SIG-M5 (cell line): ENCODE measurements at regions not wholly inside any gene's neighbourhood (a gene's known extent, or its start where the extent isn't known, plus 50 kb on each side); places are given as distances from the start of the nearest gene placed in this dataset.

Experiments
- DNase-seq: peaks from one replicate; lab custom pipeline; 2025; lab: John Stamatoyannopoulos, UW

DNA sequence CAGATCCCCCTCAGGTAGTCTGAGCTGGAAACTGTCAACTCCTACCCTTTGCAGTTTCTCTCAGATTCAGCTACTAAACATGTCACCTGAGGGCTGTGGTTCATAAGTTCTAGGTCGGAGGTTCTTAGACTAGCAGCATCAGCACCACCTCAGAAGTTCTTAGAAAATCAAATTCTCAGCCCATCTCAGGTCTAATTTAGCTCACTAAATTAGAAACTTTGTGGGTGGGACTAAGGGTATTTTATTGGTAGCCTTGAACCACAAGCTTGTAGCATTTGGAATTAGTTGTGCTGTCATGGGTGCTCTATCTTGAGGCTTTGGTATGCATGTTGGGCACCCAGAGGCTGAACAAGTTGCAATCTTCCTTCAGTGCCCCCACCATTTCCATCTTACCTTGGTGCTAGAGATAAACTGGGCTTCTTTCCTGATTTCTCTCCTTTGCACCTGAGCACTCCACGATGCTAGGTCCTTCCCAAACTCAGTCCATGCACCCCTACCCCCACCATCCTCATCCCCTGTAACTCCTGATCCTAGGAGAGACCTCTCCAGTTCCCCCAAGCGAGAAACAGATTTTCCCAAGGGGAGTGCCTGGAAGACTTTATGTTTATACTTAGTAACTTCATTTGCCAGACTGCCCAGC lies 54.2 kb downstream of the S1PR1 start:
- no peak for DNase-seq

DNA sequence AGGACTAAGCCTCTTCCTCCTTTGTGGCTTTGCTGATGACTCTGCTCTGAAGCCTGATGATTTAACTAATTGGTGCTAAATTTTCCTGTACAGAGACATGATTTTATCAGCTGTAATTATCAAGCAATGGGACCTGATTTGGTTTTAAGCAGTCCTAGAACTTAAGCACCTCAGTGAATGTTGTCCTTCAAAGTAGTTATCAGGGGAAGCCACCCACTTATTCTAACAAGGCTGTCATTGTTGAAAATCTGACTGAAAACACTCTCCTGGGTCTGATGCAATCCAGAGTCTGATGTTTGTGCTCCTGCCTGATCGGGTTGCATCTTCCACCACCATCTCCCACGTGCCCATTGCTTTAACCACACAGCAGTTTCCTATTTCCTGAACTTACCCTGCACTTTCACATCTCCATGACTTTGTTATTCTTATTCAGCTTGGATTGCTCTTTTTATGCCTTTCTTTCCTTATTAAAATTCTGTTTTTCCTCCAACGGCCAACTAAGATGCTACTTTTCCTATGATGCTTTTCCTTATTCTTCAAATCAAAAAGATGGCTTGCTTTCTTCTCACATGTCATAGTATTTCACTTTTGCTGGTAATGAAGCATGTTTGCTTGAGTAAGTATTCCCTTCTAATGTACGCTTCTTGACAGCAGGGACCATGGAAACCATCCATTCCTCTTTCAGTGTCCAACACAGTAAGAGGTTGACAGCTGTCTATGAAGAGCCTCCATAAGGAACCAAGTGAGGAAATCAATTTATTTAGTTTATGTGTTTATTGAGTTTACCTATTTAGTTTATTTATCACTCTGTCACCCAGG lies 55.0 kb downstream of the S1PR1 start:
- DNase-seq, result peak; percentile 42

DNA sequence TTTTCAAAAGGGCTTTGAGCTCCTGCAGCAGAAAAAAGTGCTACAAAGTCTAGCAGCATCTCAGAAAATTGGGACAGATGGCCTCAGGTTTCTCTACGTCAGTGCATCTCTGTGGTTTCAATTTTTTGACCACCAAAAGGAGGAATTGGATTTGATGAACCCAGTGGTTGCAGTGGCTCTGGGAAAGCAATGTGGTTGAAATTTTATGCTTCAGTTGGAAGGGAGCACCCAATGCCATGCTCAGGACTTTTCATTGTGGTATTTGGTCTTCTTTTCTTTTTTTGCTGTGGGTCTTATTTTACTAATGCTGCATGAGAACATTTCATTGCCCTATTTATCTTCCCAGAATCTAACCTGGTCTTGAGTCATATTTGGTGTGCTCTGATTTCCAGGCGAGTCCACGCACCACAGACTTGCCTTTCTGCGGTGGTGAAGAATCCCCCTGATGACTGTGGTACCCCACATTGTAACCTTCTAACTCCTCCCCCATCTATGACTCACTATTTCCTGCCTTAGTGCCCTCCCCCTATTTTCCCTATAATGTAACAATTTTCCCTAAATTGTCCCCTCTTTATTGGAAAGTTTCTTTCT lies 56.7 kb downstream of the S1PR1 start:
- no peak for DNase-seq

DNA sequence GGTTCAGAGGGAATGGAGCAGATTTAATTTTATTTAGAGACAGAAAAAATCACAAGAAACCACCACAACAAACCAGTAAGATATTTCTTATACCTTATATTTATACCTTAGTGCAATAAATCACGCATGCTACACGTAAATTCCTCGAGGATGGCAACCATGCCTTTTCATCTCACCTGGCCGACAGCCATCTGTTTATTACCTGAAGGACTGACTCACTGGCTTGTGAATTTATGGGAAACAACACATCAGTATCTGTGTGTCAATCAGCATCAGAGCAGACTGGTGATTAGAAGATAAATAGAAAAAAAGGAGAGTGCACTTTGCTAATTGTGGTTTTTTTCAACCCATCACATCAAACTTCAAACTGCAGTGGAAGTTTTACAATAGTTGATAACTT lies 58.4 kb downstream of the S1PR1 start:
- DNase-seq, result no peak

DNA sequence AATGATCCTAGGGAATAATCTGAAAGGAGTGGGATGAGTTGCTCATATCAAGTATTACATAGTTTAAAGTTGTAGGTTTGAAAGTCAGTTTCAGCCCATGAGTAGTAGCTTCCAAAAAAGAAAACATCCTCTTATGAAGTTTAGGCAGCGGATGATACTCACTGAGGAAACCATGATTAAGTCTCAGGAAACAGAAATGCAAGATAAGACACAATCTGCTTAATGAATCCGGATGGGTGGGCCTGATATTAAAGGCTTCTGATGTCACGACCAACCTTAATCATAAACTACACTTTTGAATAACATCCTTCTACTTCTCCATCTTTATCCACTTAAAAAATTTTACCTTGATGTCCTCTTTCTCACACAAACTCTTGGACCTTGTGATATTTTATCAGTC lies 61.8 kb downstream of the S1PR1 start:
- no peak for DNase-seq

DNA sequence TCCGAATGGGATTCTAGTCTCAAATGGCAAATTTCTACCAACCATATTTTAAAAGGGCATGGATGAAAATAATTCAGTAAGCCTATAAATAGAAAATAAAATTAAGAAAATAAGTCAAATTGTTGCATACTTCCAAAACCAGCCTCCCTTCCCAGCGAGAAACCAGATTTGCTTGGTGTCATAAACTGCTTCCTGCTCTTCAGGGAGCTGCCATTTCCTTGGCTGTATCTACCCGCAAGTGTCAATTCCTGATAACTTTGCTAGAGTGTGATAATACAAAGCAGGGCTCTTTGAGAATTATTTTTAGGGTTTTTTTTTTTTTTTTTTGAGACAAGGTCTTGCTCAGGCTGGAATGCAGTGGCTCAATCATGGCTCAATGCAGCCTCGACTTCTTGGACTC lies 62.3 kb downstream of the S1PR1 start:
- no peak for DNase-seq

DNA sequence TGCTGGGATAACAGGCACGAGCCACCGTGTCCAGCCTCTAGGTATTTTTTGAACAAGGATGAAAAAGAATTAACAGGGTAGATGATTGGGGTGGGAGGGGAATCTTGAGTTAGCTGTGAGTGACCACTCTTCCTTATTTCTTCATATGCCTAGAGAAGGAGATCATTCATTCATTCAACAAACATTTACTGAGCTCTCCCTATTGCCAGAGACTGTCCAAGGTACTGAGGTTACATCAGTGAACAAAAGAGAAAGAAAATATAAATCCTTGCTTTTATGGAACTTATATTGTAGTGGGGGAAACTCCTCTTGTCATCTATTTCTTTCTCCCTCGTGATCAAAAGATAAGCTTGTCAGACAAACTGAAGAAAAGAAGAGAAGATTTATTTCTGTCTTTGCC lies 62.9 kb downstream of the S1PR1 start:
- no peak for DNase-seq

DNA sequence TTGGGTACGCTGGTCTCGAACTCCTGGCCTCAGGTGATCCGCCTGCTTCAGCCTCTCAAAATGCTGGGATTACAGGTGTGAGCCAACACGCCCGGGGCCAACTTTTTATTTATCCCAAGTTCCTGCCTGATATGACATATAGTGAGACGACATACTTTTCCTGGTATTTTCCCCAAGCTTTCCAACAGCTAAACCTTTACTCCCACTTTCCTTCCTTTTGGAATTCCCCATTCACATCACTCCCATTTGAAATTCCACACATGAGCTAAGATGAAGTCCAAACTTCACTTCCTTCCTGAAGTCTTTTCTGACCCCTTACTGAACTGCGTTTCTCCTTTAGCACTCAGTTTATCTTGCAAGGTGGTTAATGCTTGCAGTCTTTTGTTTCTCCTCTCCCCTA lies 64.1 kb downstream of the S1PR1 start:
- DNase-seq, result no peak

DNA sequence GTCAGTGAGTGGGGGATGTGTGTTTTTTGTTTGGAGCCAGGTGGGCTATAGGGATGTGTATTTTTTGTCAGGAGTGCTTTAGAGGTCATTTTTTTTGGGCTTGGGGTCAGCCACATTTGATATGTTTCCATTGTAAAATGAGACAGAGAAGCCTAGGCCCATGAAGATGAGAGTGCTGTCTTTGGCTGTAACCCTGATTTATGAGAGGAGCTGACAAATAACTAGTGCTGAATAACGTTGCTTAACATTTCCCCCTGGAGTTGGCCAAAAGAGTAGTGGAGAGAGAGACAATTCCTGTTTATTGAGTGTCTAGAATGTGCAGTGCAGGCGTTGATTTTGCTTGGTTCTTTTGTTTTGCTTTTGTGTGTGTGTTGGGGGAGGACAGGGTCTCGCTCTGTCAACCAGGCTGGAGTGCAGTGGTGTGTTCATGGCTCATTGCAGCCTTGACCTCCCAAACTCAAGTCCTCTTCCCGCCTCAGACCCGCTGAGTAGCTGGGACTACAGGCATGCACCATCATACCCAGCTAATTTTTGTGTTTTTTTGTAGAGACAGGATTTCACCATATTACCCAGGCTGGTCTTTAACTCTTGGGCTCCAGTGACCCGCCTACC lies 64.7 kb downstream of the S1PR1 start:
- DNase-seq, result no peak

DNA sequence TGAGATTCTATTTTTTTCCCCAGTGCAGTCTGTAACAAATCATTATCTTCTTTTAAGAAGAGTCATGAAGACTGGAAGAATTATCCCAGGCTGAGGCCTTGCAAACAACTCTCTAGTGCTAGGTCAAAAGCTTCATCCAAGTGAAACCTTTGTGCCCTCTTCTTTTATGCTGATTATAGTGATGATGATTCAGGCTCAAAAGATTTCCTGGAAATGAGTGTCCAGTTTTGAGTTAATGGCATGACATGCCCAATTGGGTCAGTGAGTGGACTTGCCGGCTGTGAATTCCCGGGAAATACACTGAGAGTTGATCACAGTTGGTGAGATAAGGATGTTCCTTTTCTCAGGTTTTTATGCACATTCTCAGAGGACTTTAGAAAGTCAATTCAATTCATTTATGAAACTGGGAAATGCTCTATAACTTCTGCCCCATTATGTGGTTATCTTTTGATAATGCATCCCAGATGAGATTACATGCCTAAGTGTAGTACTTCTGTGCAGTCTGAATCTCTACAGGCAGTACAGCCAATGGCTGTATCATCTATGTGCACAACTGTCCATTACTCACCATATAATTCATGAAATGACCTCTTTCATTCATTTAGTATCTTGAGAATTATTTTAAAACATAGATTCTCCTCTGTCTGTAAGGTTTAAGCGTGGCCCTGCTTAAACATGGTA lies 66.2 kb downstream of the S1PR1 start:
- DNase-seq, result no peak

DNA sequence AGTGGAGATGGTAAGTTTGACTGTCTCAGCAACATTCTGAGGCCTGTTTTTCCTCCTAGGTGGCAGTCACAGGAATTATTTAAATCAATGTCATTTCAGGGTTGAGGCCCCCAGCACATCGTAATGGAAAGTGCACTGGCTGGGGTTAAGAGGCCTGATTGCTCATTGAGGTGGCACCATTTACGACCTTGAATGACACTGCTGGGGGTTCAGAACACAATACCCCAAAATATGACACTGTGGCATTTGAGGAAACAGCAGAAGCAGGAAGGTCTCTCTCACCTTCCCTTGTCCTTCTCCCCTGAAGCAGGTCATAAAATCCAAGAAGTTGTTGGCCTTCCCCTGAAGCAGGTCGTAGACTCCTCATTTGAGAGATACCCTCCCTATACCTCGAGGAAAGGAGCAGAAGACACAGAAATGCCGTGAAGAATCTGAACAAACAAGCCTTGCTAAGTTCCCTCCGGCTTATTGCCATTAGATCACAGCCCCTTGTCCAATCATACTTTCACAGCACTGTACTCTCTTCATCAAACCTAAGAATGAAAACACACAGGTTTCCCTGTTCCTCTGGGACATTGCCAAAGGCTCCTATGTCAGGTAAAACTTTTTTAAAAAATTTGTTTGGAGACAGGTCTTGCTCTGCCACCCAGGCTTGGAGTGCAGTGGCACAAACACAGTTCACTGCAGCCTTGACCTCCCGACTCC lies 71.3 kb downstream of the S1PR1 start:
- DNase-seq, result no peak

DNA sequence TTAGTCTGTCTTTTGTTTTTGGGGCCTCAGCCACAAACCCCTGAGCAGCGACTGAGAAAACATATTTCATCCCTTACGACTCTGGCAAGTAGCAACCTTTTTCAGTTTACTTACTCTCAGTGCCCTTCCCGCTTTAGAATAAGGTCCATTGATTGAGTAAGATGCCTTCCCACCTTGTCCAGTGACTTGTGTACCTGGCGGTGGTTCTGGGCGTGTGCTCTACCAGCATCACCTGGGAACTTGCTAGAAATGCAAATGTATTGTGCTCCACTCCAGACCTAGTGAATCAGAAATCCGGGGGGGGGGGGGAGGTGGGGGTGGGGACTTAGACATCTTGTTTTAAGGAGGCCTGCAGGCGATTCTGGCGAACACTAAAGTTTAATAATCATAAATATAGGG lies 72.1 kb downstream of the S1PR1 start:
- DNase-seq, result no peak

DNA sequence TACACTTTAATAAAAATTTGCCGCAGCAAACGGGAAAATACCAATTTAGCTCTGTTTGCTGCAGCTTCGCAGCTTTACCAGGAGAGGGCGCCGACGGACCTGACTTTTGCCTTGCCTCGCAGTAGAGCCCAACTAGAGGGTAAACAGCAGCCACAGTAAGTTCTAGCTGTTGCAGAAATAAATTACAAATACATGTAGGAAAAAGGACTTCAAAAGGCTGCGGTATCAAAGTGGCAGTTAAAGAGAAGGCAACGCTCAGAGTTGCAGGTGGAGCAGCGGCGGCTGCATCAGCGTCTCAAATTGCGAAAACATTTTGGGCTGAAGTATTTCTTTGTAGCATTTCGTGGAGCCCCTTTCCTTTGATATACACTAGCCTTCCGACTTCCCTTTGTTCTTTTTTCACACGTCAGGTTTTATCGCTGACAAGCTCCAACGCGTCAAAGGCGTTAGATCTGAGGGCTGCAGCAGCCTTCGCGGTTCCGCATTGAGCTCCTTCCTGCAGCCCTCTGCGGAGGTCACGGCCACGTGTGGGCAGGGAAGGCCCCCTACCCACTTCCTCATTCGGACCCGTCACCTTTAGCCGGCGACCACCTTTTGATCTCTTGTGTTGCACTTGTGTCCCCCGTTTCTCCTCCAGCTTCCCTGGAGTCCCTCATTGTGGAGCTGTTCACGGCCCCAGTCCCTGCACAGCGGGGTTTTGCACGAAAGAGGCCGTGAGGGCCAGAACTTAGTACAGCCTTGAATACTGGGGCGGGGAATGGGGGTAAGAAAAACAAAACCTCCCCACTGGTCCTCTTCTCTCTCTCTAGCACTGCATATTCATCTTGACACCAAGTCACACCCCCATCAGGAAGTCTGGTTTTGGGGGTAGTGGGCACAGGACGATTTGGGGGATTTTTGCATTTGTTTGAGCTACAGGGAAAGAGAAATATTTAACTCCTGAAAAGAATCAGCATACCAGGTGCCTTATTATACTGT lies 72.8 kb downstream of the S1PR1 start:
- DNase-seq, result peak; percentile 13

DNA sequence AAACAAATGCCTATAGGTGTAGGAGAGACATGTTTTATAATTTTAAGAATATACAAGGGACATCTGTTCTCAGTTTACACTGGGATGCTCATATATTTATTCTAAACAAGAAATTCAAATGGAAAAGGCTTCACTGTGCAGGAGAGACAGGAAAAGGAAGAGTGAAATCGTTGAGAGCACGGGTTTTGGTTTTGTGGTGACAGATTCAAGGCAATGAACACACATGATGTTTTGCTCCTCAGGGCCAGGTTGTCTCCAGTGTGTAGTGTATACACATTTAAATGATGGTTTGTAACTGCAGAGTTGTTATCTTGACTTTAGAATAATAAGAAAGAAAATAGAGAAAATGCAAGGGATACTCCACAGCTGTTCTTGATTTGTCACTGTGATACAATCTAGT lies 73.7 kb downstream of the S1PR1 start:
- DNase-seq, result no peak

DNA sequence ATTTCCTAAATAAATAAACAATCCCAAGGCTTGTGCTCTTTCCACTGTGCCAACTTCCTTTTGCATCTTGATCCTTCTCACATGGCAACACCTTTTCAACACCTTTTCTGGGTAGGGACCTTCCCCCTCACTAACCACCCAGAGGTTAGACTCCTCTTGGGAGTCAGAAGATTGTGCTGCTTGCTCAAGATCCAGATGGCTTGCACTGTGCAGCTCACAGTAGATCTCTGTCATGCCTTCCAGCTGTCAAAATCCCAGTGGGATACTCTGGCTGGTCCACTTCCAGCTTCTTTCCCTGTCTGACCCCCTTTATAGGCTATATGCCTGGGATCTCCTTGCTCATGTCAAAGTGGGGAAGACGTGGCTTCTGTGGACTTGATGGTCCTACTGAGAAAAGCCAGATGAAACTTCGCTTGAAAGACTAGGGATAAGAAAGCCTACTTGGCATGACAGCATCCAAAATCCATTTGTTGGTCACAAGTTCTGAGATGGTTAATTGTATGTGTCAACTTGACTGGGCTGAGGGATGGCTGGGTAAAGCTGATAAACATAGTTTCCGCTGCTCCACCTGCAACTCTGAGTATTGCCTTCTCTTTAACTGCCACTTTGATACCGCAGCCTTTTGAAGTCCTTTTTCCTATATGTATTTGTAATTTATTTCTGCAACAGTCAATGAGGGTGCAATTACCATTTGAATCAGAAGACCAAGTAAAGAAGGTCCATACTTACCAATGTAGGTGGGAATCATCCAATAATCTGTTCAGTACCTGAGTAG lies 74.5 kb downstream of the S1PR1 start:
- no peak for DNase-seq

DNA sequence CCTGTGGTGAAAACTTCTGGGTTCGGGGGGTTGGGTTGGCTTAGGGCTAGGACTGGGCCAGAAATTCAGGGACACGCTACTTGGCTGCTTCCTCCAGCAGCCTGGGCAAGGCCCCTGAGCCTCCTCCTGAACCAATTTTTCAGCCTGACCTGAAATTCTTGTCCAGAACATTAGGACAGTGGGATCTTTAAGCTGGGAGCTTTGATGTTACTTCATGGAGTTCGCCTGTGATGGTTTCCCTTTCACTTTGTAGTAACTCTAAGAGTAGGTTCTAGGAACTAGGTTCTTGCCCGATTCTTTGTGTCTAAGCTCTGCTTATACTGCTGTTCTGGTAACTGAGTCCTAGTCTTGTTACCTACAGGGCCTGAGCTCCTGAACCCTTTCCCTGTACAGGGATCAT lies 75.3 kb downstream of the S1PR1 start:
- DNase-seq, result no peak

DNA sequence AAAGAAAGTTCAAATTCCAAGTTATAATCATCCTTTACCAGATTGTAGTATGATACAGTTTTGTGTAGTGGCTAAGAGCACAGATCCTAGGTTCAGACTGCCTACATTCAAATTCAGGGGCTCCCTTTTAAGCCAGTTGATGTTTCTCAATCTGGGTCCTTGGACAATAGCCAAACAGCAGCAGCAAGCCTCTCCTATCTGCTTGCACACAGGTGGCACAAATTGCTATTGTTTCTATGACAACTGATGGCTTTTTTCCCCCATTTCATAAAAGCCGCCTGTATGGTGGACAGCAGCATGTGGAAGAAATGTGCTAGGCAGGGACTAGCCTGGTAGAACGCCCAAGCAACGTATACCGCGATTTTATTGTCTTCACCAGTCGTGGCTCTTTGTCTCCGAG lies 76.5 kb downstream of the S1PR1 start:
- no peak for DNase-seq

DNA sequence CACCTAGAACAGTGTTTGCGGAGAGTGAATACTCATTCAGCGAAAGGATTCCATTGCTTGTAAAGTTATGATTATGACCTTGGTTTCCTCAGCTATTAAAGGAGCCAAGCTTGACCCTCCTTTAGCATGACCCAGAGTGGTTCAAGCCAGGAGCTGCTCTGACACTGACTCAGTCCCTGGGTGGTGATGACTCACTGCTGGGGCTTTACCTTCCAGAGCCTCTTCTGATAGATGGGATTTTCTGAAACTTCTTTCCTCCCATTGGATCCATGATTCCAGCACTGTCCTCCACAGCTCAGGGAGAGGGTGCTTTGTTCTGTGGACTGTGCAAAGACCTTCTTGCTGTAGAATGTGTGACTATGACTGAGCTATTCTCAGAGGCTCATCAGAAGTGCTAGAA lies 77.4 kb downstream of the S1PR1 start:
- DNase-seq, result no peak

DNA sequence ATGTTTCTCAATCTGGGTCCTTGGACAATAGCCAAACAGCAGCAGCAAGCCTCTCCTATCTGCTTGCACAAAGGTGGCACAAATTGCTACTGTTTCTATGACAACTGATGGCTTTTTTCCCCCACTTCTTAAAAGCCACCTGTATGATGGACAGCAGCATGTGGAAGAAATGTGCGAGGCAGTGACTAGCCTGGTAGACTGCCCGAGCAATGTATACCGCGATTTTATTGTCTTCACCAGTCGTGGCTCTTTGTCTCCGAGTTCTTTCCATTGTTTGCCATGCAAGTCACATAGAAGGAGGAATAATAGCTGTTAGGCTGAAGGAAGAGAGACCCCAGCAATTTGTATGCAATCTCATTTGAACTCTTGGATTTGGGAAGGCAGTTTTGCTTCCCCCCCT lies 79.4 kb downstream of the S1PR1 start:
- DNase-seq, result no peak

DNA sequence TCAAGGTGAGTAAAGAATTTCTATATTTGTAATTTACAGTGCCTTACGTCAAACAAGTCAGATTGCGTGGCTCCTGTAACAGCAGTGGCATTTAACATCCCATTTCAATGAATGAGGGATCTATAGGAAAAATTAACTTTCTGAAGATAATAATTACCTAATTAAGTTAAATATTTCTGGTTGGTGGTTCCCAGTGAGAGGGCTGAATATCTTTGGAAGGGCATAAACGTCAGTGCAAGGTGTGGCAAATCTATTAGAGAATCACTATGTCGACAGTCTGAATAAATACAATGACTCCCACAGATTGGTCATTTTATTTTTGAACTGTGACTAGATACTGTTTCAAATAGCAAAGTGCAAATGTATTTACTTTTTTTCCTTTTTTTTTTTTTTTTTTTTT lies 80.0 kb downstream of the S1PR1 start:
- DNase-seq, result no peak
